BJ (cell line): ENCODE measurements at regions not wholly inside any gene's neighbourhood (a gene's known extent, or its start where the extent isn't known, plus 50 kb on each side); places are given as distances from the start of the nearest gene placed in this dataset.

Experiments
- CTCF ChIA-PET: fragments of 350-600 bp; formaldehyde crosslinking; extraction: SDS; loops from one replicate; lab custom pipeline; 2021; ENCODE audit warnings: antibody characterized with exemption, inconsistent platforms; lab: Yijun Ruan, JAX
- POLR2A ChIA-PET: fragments of 300-600 bp; sonication (Branson Sonifier 250); formaldehyde crosslinking; extraction: SDS; loops from one replicate; lab custom pipeline; 2021; ENCODE audit warnings: antibody characterized with exemption; lab: Charles Lee
- DNase-seq: peaks from one replicate; pipeline ENCODE4 v3.0.0-alpha.2; 2011; ENCODE audit warnings: low read depth
- H3K27me3 ChIP-seq: 2 replicates; pipeline ENCODE4 v1.6.0; 2011; ENCODE audit warnings: low read length; ENCODE audit not compliant: control insufficient read depth, insufficient read depth
- H3K36me3 ChIP-seq: 2 replicates; pipeline ENCODE4 v1.5.1; 2011; ENCODE audit warnings: low read length; ENCODE audit not compliant: control insufficient read depth, insufficient read depth
- H3K4me3 ChIP-seq: 2 replicates; pipeline ENCODE4 v1.5.1; 2011; ENCODE audit warnings: low read depth, mild to moderate bottlenecking, control low read depth, low read length
- CTCF ChIP-seq: IDR thresholded peaks from 2 replicates; pipeline ENCODE4 v1.5.1; 2011; ENCODE audit warnings: low read depth, mild to moderate bottlenecking, control low read depth, inconsistent platforms, low read length, moderate library complexity; ENCODE audit not compliant: insufficient read depth

GRCh38 chrX:16476692-16477091, 173.3 kb upstream of the S100G start:
- Histone ChIP-seq H3K36me3 (no peaks in the 10 kb centered on the region), H3K4me3 (no peak overlapping the region), H3K27me3 (no peaks in the 10 kb centered on the region)
- POLR2A ChIA-PET: no interaction called here
- DNase-seq: no peak
- TF ChIP-seq CTCF: no peak
- CTCF ChIA-PET: no interaction called here

GRCh38 chrX:16479206-16479869, 170.6 kb upstream of the S100G start:
- CTCF ChIA-PET: interaction anchor here (1.4 kb wide), 1 partner anchor 34 kb away, joined by 3 read pairs; no protein-coding TSS in a partner anchor
- Histone ChIP-seq H3K4me3 (no peak overlapping the region), H3K36me3 (no peaks in the 10 kb centered on the region), H3K27me3 (no peaks in the 10 kb centered on the region)
- POLR2A ChIA-PET: no interaction called here
- TF ChIP-seq CTCF: no peak
- DNase-seq: no peak

- TF ChIP-seq CTCF: no peak
- no peaks in the 10 kb centered on the region for H3K36me3 ChIP-seq
- H3K27me3 ChIP-seq: no peaks in the 10 kb centered on the region
- ChIA-PET CTCF (interaction anchor here (1.4 kb wide), 1 partner anchor 35 kb away, joined by 3 read pairs; no protein-coding TSS in a partner anchor), POLR2A (no interaction called here)
- no peak overlapping the region for H3K4me3 ChIP-seq
- no peak for DNase-seq
Observed at GRCh38 chrX:16480049-16480448, 169.9 kb upstream of the S100G start.

- TF ChIP-seq CTCF: no peak
- ChIA-PET CTCF (interaction anchor here (1.3 kb wide), 1 partner anchor 11 kb away, joined by 3 read pairs; no protein-coding TSS in a partner anchor), POLR2A (no interaction called here)
- H3K27me3 ChIP-seq: no peaks in the 10 kb centered on the region
- no peak overlapping the region for H3K4me3 ChIP-seq
- DNase-seq: peak; percentile 56
- H3K36me3 ChIP-seq: no peaks in the 10 kb centered on the region
Observed at GRCh38 chrX:16484338-16484737, 165.6 kb upstream of the S100G start.

GRCh38 chrX:16487620-16488385, 162.2 kb upstream of the S100G start:
- no peak for DNase-seq
- no peaks in the 10 kb centered on the region for H3K36me3 ChIP-seq
- CTCF ChIA-PET: no interaction called here
- no peak for TF ChIP-seq CTCF
- H3K27me3 ChIP-seq: no peaks in the 10 kb centered on the region
- H3K4me3 ChIP-seq: no peak overlapping the region
- POLR2A ChIA-PET: no interaction called here
